IMR-90 (cell line): ENCODE measurements at regions not wholly inside any gene's neighbourhood (a gene's known extent, or its start where the extent isn't known, plus 50 kb on each side); places are given as distances from the start of the nearest gene placed in this dataset.

Experiments
- ATAC-seq: fragments of 200-7000 bp; cut with Tn5 transposase; 2 replicates; pipeline ENCODE4 v1.9.1; 2020; ENCODE audit warnings: low read depth, mild to moderate bottlenecking, moderate library complexity
- BruUV-seq: library from RNA; stranded (reverse); fragments of 400-500 nt; replicated peaks from 2 replicates; lab custom pipeline; 2021; lab: Mats Ljungman, UMichigan
- CTCF ChIA-PET: fragments of 300-600 bp; formaldehyde crosslinking; extraction: SDS; loops from one replicate; lab custom pipeline; 2021; ENCODE audit warnings: antibody characterized with exemption; lab: Yijun Ruan, JAX
- POLR2A ChIA-PET: fragments of 300-600 bp; sonication (Branson Sonifier 250); formaldehyde crosslinking; loops from one replicate; lab custom pipeline; 2022; ENCODE audit warnings: antibody characterized with exemption; ENCODE audit not compliant: unreplicated experiment; lab: Charles Lee
- DNase-seq: peaks from one replicate; pipeline ENCODE4 v3.0.0; 2013
- H2AFZ ChIP-seq: replicated peaks from 2 replicates; pipeline ENCODE3; 2013; ENCODE audit warnings: low read length, mild to moderate bottlenecking; ENCODE audit not compliant: poor library complexity
- H2AK5ac ChIP-seq: 2 replicates; pipeline ENCODE4 v1.6.1; 2013; ENCODE audit warnings: low read depth, low read length, inconsistent platforms
- H2AK9ac ChIP-seq: replicated peaks from 2 replicates; pipeline ENCODE3; 2013; ENCODE audit warnings: mild to moderate bottlenecking, low read depth, low read length, moderate library complexity; ENCODE audit not compliant: poor library complexity
- H2BK120ac ChIP-seq: 2 replicates; pipeline ENCODE4 v1.6.1; 2013; ENCODE audit warnings: low read depth, low read length, inconsistent platforms
- H2BK15ac ChIP-seq: 3 replicates; pipeline ENCODE4 v1.6.1; 2013; ENCODE audit warnings: low read depth, low read length, inconsistent platforms
- H2BK20ac ChIP-seq: 2 replicates; pipeline ENCODE4 v1.6.1; 2013; ENCODE audit warnings: low read depth, mild to moderate bottlenecking, inconsistent platforms, low read length, moderate library complexity
- H2BK5ac ChIP-seq: 2 replicates; pipeline ENCODE4 v1.6.1; 2013; ENCODE audit warnings: mild to moderate bottlenecking, low read depth, low read length, inconsistent platforms; ENCODE audit not compliant: poor library complexity, severe bottlenecking
- H3K14ac ChIP-seq: replicated peaks from 2 replicates; pipeline ENCODE4 v1.6.1; 2013; ENCODE audit warnings: low read depth, low read length, inconsistent platforms
- H3K18ac ChIP-seq: 2 replicates; pipeline ENCODE4 v1.6.1; 2013; ENCODE audit warnings: low read depth, low read length, control low read depth
- H3K23ac ChIP-seq: 2 replicates; pipeline ENCODE4 v1.6.1; 2013; ENCODE audit warnings: low read depth, low read length, inconsistent platforms
- H3K27ac ChIP-seq: 2 replicates; pipeline ENCODE4 v1.5.1; 2013; ENCODE audit warnings: mild to moderate bottlenecking, control low read depth, low read length; ENCODE audit not compliant: insufficient read depth
- H3K27me3 ChIP-seq: 2 replicates; pipeline ENCODE4 v1.6.1; 2013; ENCODE audit warnings: low read length; ENCODE audit not compliant: control insufficient read depth, insufficient read depth
- H3K36me3 ChIP-seq: 2 replicates; pipeline ENCODE4 v1.6.1; 2013; ENCODE audit warnings: low read length, mixed read lengths; ENCODE audit not compliant: control insufficient read depth, insufficient read depth
- H3K4ac ChIP-seq: 2 replicates; pipeline ENCODE4 v1.6.1; 2013; ENCODE audit warnings: low read depth, low read length, inconsistent platforms
- H3K4me1 ChIP-seq: 2 replicates; pipeline ENCODE4 v1.6.1; 2013; ENCODE audit warnings: low read length, mixed read lengths; ENCODE audit not compliant: control insufficient read depth, insufficient read depth
- H3K4me2 ChIP-seq: 2 replicates; pipeline ENCODE4 v1.6.1; 2013; ENCODE audit warnings: low read depth, mild to moderate bottlenecking, control low read depth, low read length, moderate library complexity
- H3K4me3 ChIP-seq: 2 replicates; pipeline ENCODE4 v1.5.1; 2013; ENCODE audit warnings: low read depth, mild to moderate bottlenecking, control low read depth, low read length, moderate library complexity; ENCODE audit not compliant: insufficient read depth
- H3K56ac ChIP-seq: 2 replicates; pipeline ENCODE4 v1.6.1; 2013; ENCODE audit warnings: low read length, inconsistent platforms; ENCODE audit not compliant: insufficient read depth; ENCODE audit errors: extremely low read depth
- H3K79me1 ChIP-seq, 2 experiments: 2 replicates each; pipeline ENCODE4 v1.6.1; 2013; ENCODE audit warnings: low read length in 2 of 2, inconsistent platforms in 1 of 2, low read depth in 1 of 2
- H3K9ac ChIP-seq: 2 replicates; pipeline ENCODE4 v1.6.1; 2013; ENCODE audit warnings: low read depth, low read length, control low read depth
- H3K9me1 ChIP-seq: 2 replicates; pipeline ENCODE4 v1.6.1; 2013; ENCODE audit warnings: low read length, inconsistent platforms; ENCODE audit not compliant: insufficient read depth
- H3K9me3 ChIP-seq: 2 replicates; pipeline ENCODE4 v1.6.1; 2013; ENCODE audit warnings: low read length; ENCODE audit not compliant: control insufficient read depth, insufficient read depth
- H4K20me1 ChIP-seq: 2 replicates; pipeline ENCODE4 v1.6.1; 2013; ENCODE audit warnings: low read length, inconsistent platforms; ENCODE audit not compliant: insufficient read depth
- H4K5ac ChIP-seq: 2 replicates; pipeline ENCODE4 v1.6.1; 2013; ENCODE audit warnings: mild to moderate bottlenecking, low read depth, low read length, control low read depth
- H4K8ac ChIP-seq, 2 experiments: 2 replicates each; pipeline ENCODE4 v1.6.1; 2013; ENCODE audit warnings: low read depth in 2 of 2, low read length in 2 of 2, control low read depth in 1 of 2, inconsistent platforms in 1 of 2
- H4K91ac ChIP-seq: 2 replicates; pipeline ENCODE4 v1.6.1; 2013; ENCODE audit warnings: low read depth, low read length, inconsistent platforms; ENCODE audit not compliant: insufficient read depth
- BHLHE40 ChIP-seq: fragments of 150-350 bp; IDR thresholded peaks from 2 replicates; pipeline ENCODE4 v1.6.1; 2016; ENCODE audit warnings: mild to moderate bottlenecking, low read depth, low read length
- CEBPB ChIP-seq: IDR thresholded peaks from 2 replicates; pipeline ENCODE4 v1.6.1; 2012; ENCODE audit warnings: low read depth, low read length, improper control_type of control experiment
- FOS ChIP-seq: fragments of 150-350 bp; IDR thresholded peaks from 2 replicates; pipeline ENCODE4 v1.6.1; 2016; ENCODE audit warnings: low read depth, low read length
- MAFK ChIP-seq: IDR thresholded peaks from 2 replicates; pipeline ENCODE4 v1.6.1; 2012; ENCODE audit warnings: low read depth, low read length, improper control_type of control experiment
- MAZ ChIP-seq: IDR thresholded peaks from 2 replicates; pipeline ENCODE4 v1.6.1; 2012; ENCODE audit warnings: low read depth, mild to moderate bottlenecking, low read length, improper control_type of control experiment, moderate library complexity, borderline replicate concordance
- MXI1 ChIP-seq: IDR thresholded peaks from 2 replicates; pipeline ENCODE4 v1.6.1; 2012; ENCODE audit warnings: low read depth, mild to moderate bottlenecking, low read length, moderate library complexity, borderline replicate concordance
- NFE2L2 ChIP-seq: fragments of 150-350 bp; IDR thresholded peaks from 2 replicates; pipeline ENCODE4 v1.6.1; 2016; ENCODE audit warnings: low read depth, mild to moderate bottlenecking, low read length
- POLR2A ChIP-seq: IDR thresholded peaks from 2 replicates; pipeline ENCODE4 v1.6.1; 2012; ENCODE audit warnings: mild to moderate bottlenecking, low read depth, low read length
- RAD21 ChIP-seq: IDR thresholded peaks from 2 replicates; pipeline ENCODE4 v1.6.1; 2012; ENCODE audit warnings: low read length, improper control_type of control experiment
- RCOR1 ChIP-seq: IDR thresholded peaks from 2 replicates; pipeline ENCODE4 v1.6.1; 2012; ENCODE audit warnings: mild to moderate bottlenecking, low read length, improper control_type of control experiment; ENCODE audit not compliant: insufficient replicate concordance
- RFX5 ChIP-seq: IDR thresholded peaks from 2 replicates; pipeline ENCODE4 v1.8.0; 2012; ENCODE audit warnings: low read depth, mild to moderate bottlenecking, low read length, moderate library complexity
- USF2 ChIP-seq: fragments of 150-350 bp; IDR thresholded peaks from 2 replicates; pipeline ENCODE4 v1.6.1; 2017; ENCODE audit warnings: mild to moderate bottlenecking, antibody characterized with exemption, low read length, low read depth
- WGBS, 2 experiments: methylation state at CpG; one replicate each; pipeline versions ENCODE4 v1.1.5 to v1.1.7; 2013; ENCODE audit warnings: missing lambda C conversion rate in 2 of 2; ENCODE audit not compliant: insufficient read length in 1 of 2; ENCODE audit errors: extremely low coverage in 2 of 2; 5-methylcytosine and 5-hydroxymethylcytosine counted together
- dilution Hi-C: fragments of 300-500 bp; cut with HindIII; formaldehyde crosslinking; loops from one replicate; pipeline ENCODE4 v1.14.3; 2018; ENCODE audit warnings: low sequenced_read_pairs; ENCODE audit not compliant: unreplicated experiment
- in situ Hi-C: fragments of 300-500 bp; cut with MboI; formaldehyde crosslinking; loops from 3 replicates; pipeline ENCODE4 v1.14.3; 2019; ENCODE audit warnings: low sequenced_read_pairs, inconsistent platforms, mixed read lengths
- intact Hi-C: fragments of 100-400 bp; cut with micrococcal nuclease; formaldehyde crosslinking; loops from 2 replicates; pipeline ENCODE4 v1.10.0; 2022
- TF ChIP-seq, protein P1 (sequence below): conservative IDR thresholded peaks from 2 replicates; pipeline ENCODE4 v1.5.1; 2012; ENCODE audit warnings: mild to moderate bottlenecking, low read depth, low read length, improper control_type of control experiment
- TF ChIP-seq, protein P2 (sequence below): fragments of 150-350 bp; IDR thresholded peaks from 2 replicates; pipeline ENCODE4 v1.6.1; 2016; ENCODE audit warnings: low read depth, mild to moderate bottlenecking, low read length, moderate library complexity, borderline replicate concordance

DNA sequence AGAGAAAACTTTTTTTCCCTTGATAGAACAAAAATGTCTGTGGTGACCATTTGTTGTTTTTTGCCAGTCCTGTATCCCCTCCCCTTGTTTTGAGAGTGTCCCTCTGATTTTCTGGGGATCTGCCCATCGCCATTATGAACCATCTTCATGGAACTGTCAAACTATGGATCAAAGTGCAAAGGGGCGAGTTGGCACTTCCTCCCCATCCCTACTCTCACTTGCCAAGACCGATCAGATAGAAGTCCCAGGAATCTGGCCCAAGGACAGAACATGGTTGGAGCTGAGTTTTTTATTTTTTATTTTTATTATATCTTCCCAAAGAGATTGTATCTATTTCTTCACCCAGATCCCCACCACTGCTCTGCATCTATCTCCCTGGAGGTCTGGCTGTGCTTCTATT is 221.4 kb downstream of the IKZF2 start:
- intact Hi-C loops = no loop called here
- dilution Hi-C loops = no loop called here
- H3K27me3 ChIP-seq = no peaks in the 10 kb centered on the region
- no peaks in the 10 kb centered on the region for H3K79me1 ChIP-seq
- no peak overlapping the region for H2AK5ac ChIP-seq
- H3K4me1 ChIP-seq = peaks cover 5% of the 10 kb centered on the region
- no peak overlapping the region for H4K91ac ChIP-seq
- no peak overlapping the region for H4K8ac ChIP-seq
- H3K4me2 ChIP-seq = no peak overlapping the region
- H3K4me3 ChIP-seq = no peak overlapping the region
- H3K4ac ChIP-seq = no peak overlapping the region
- in situ Hi-C loops = no loop called here
- no peak overlapping the region for H2AFZ ChIP-seq
- WGBS, 2 experiments = no CpG with 5 or more reads among the region's 3 CpGs
- H2BK5ac ChIP-seq = no peak overlapping the region
- no peak overlapping the region for H3K9ac ChIP-seq
- no peak overlapping the region for H2BK15ac ChIP-seq
- no peak overlapping the region for H3K27ac ChIP-seq
- H2AK9ac ChIP-seq = no peak overlapping the region
- H3K18ac ChIP-seq = no peak overlapping the region
- ATAC-seq (no peak), DNase-seq (no peak)
- TF ChIP-seq NFE2L2 (no peak), MAFK (no peak), RFX5 (no peak), MXI1 (no peak), BHLHE40 (no peak), CEBPB (no peak), RCOR1 (no peak), MAZ (no peak), RAD21 (no peak), POLR2A (no peak), FOS (no peak), USF2 (no peak)
- TF ChIP-seq, protein P1, sequence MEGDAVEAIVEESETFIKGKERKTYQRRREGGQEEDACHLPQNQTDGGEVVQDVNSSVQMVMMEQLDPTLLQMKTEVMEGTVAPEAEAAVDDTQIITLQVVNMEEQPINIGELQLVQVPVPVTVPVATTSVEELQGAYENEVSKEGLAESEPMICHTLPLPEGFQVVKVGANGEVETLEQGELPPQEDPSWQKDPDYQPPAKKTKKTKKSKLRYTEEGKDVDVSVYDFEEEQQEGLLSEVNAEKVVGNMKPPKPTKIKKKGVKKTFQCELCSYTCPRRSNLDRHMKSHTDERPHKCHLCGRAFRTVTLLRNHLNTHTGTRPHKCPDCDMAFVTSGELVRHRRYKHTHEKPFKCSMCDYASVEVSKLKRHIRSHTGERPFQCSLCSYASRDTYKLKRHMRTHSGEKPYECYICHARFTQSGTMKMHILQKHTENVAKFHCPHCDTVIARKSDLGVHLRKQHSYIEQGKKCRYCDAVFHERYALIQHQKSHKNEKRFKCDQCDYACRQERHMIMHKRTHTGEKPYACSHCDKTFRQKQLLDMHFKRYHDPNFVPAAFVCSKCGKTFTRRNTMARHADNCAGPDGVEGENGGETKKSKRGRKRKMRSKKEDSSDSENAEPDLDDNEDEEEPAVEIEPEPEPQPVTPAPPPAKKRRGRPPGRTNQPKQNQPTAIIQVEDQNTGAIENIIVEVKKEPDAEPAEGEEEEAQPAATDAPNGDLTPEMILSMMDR = no peak
- TF ChIP-seq, protein P2, sequence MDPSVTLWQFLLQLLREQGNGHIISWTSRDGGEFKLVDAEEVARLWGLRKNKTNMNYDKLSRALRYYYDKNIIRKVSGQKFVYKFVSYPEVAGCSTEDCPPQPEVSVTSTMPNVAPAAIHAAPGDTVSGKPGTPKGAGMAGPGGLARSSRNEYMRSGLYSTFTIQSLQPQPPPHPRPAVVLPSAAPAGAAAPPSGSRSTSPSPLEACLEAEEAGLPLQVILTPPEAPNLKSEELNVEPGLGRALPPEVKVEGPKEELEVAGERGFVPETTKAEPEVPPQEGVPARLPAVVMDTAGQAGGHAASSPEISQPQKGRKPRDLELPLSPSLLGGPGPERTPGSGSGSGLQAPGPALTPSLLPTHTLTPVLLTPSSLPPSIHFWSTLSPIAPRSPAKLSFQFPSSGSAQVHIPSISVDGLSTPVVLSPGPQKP = no peak
- H3K36me3 ChIP-seq = no peaks in the 10 kb centered on the region
- no peak overlapping the region for H2BK120ac ChIP-seq
- no peak overlapping the region for H3K14ac ChIP-seq
- H3K23ac ChIP-seq = no peak overlapping the region
- H3K9me1 ChIP-seq = peaks cover 3% of the 10 kb centered on the region; the same call in 1 of the 2 replicates
- no peak overlapping the region for H4K5ac ChIP-seq
- POLR2A ChIA-PET = no interaction called here
- no peaks in the 10 kb centered on the region for H4K20me1 ChIP-seq
- H3K56ac ChIP-seq = no peak overlapping the region
- peaks cover under 1% of the 10 kb centered on the region for H3K9me3 ChIP-seq
- no peak overlapping the region for H2BK20ac ChIP-seq
- no TSS peak for BruUV-seq
- CTCF ChIA-PET = no interaction called here
